ENCODE measurements at regions not wholly inside any gene's neighbourhood (a gene's known extent, or its start where the extent isn't known, plus 50 kb on each side); places are given as distances from the start of the nearest gene placed in this dataset.

GRCh38 chr1:61627365-61627764, 97.6 kb downstream of the TM2D1 start:
- no peak for DNase-seq

- DNase-seq = no peak
Observed at GRCh38 chr1:61626816-61627215, 98.1 kb downstream of the TM2D1 start.

- DNase-seq = no peak
Observed at GRCh38 chr1:61623852-61624251, 101.1 kb downstream of the TM2D1 start.

- DNase-seq = no peak
Observed at GRCh38 chr1:61620536-61620935, 104.4 kb downstream of the TM2D1 start.

GRCh38 chr1:61618755-61619154, 106.2 kb downstream of the TM2D1 start:
- no peak for DNase-seq

GRCh38 chr1:61618193-61618592, 106.7 kb downstream of the TM2D1 start:
- no peak for DNase-seq

GRCh38 chr1:61616830-61617229, 108.1 kb downstream of the TM2D1 start:
- DNase-seq = no peak

- no peak for DNase-seq
Observed at GRCh38 chr1:61612602-61613001, 112.3 kb downstream of the TM2D1 start.

GRCh38 chr1:61609040-61609439, 115.9 kb downstream of the TM2D1 start:
- no peak for DNase-seq

- DNase-seq = no peak
Observed at GRCh38 chr1:61607448-61607847, 117.5 kb downstream of the TM2D1 start.

- DNase-seq = peak; percentile 29
Observed at GRCh38 chr1:61606448-61607312, 118.3 kb downstream of the TM2D1 start.

- no peak for DNase-seq
Observed at GRCh38 chr1:61605607-61606321, 119.2 kb downstream of the TM2D1 start.

GRCh38 chr1:61604684-61605083, 120.3 kb downstream of the TM2D1 start:
- DNase-seq = no peak

GRCh38 chr1:61604261-61604660, 120.7 kb downstream of the TM2D1 start:
- DNase-seq = no peak

GRCh38 chr1:61602663-61603062, 122.3 kb downstream of the TM2D1 start:
- no peak for DNase-seq

- no peak for DNase-seq
Observed at GRCh38 chr1:61597601-61598000, 127.3 kb downstream of the TM2D1 start.

- no peak for DNase-seq
Observed at GRCh38 chr1:61593331-61593730, 131.6 kb downstream of the TM2D1 start.

- no peak for DNase-seq
Observed at GRCh38 chr1:61591351-61591750, 133.6 kb downstream of the TM2D1 start.

GRCh38 chr1:61588736-61589672, 135.9 kb downstream of the TM2D1 start:
- no peak for DNase-seq

GRCh38 chr1:61585714-61586113, 139.2 kb downstream of the TM2D1 start:
- DNase-seq = no peak

- DNase-seq = no peak
Observed at GRCh38 chr1:61583703-61584102, 141.2 kb downstream of the TM2D1 start.

- no peak for DNase-seq
Observed at GRCh38 chr1:61581251-61581650, 143.7 kb downstream of the TM2D1 start.

- no peak for DNase-seq
Observed at GRCh38 chr1:61580417-61580816, 144.5 kb downstream of the TM2D1 start.

Measured in occipital lobe (tissue), 1 donor.